ENCODE measurements at regions not wholly inside any gene's neighbourhood (a gene's known extent, or its start where the extent isn't known, plus 50 kb on each side); places are given as distances from the start of the nearest gene placed in this dataset.
"Not testable (repeated sequence)": the region's sequence is repeated elsewhere in the genome, so short reads cannot be mapped to it uniquely, and the experiment has no call there.

DNA sequence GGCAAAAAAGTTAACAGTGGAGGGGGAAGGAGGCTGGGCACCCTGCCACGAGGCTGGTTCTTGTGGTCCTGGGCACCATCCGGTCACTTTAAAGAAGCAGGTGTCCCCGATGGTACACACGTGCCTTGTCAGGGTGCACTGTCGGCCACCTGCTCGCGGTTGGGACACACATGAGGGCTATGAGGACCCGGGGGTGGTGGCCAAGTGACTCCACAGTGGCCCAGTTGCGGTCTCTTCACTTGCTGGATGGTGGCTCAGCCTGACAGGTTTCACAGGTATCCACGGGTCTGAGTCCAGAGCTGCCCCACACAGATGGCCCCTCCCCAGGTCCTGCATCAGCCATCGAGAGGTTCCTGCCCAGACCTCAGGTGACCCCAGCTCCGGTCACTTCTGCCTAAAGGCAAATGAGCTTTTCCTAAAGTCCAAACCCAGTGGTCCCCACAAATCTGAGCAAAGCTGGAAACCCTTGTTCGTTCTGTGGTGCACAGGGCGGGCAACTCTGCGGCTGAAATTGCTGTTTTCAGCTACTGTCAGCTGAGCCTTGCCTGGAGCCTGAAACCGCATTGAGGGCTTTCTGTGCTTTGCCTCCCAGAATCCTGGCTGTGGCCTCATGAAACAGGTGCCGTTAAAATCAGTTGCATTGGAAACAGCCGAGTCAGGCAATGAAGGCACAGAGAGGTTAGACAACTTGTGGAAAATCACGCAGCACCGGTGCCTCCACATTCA, 144.0 kb downstream of the LAT start:
- not testable (repeated sequence) for TF ChIP-seq CTCF (conservative IDR thresholded peaks at IDR 0.05; ENCODE audit: low read length); EZH2phosphoT487 (IDR thresholded peaks at IDR 0.05; ENCODE audit: borderline replicate concordance)

All from Loucy (cell line).